Fibroblast of mammary gland (primary cell): ENCODE measurements at regions not wholly inside any gene's neighbourhood (a gene's known extent, or its start where the extent isn't known, plus 50 kb on each side); places are given as distances from the start of the nearest gene placed in this dataset.
"Not testable (repeated sequence)": the region's sequence is repeated elsewhere in the genome, so short reads cannot be mapped to it uniquely, and the experiment has no call there.

Source experiments
- DNase-seq: peaks from one replicate; pipeline ENCODE4 v3.0.0-alpha.2; 2010; ENCODE audit warnings: low read depth
- H3K4me3 ChIP-seq: 2 replicates; pipeline ENCODE4 v1.5.1; 2011; ENCODE audit warnings: low read depth, mild to moderate bottlenecking, low read length, moderate library complexity; ENCODE audit not compliant: control insufficient read depth
- CTCF ChIP-seq: conservative IDR thresholded peaks from 2 replicates; pipeline ENCODE4 v1.5.1; 2011; ENCODE audit warnings: low read depth, low read length, inconsistent platforms; ENCODE audit not compliant: control insufficient read depth, insufficient read depth

DNA sequence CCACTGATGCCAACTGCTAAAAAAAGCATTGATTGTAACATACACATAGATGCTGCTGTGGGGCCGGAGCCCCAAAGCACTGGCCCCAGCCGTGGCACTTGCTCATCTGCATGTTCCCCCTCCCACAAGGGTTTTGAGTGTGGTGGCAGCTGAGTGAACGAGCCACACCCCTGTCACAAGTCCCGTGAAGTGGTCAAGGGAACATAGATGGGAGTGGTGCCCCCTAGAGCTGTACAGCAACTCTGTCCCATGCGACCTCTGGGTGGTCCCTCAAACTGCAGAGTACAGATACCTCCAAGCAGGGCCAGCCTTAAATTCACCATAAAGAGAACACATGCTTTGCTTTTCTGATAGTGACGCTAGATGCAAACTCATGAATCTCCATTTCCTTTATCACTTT lies 503.3 kb upstream of the NRP1 start:
- TF ChIP-seq CTCF: no peak
- no peak for DNase-seq
- H3K4me3 ChIP-seq: no peak overlapping the region

DNA sequence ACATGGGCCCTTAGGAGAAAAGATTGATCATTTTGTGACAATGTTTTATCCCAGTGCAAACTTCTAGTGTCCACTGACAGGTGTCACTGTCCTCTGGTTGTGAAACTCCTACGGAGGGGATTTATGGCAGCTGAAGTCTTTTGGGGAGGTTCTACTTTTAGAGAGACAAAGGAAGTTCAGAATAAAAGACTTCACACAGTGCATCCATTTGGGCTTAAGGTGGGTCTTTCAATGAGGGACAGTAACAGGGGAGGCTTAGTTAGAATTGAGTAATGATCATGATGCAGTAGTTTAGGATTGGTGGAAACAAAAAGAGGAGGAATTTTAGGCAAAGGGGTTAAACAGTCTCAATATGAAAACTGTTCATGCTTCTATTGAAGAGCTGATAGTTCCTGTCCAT lies 501.1 kb upstream of the NRP1 start:
- no peak overlapping the region for H3K4me3 ChIP-seq
- DNase-seq: no peak
- no peak for TF ChIP-seq CTCF

DNA sequence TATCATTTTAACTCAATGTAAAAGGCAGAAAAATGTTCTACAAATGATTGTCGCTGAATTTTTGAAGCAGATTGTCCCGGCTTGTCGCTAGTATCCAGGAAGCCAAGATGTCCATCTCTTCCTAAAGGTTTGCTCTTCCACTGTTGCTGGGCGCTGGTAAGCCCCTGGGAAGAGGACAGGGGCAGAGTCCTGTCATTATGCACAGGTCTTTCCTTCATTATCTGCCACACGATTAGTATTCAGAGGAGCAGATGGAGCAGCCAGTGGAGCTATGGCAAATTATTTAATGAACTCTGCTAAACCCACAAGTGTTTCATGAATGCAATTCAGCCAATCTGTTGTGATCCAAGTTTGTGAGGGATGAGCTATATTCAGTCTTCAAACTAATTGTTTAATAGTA lies 499.1 kb upstream of the NRP1 start:
- DNase-seq: no peak
- no peak for TF ChIP-seq CTCF
- H3K4me3 ChIP-seq: no peak overlapping the region

DNA sequence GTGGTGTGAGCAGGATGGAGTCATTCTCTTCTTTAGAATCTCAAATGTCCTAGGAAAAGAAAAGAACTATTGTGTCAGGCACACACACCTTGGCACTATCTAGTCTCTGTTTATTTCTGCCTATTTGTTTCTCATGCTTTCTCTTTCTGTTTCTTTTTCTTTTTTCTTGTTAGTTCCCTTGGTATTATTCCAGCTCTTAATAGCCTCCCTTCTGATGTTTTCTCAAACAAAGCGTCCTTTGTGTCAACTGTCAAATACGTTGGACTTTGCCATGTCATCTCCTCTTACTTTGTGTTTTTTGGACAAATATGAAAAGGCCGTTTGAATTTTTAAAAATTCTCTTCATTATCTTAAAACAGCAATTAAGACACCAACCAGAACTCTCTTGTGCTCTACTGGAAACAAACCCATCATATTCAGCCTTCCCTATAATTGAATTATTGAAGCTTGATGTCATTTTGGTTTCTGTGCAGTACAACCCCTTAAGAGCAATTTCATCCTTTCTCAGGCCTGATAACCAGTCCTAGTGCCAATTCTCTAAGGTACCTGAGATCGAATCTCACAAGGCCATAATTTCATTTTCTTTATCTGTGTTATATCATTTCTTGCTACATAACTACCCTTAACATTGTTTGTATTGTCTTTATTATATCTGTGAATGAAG lies 497.8 kb upstream of the NRP1 start:
- no peak for DNase-seq
- TF ChIP-seq CTCF: no peak
- no peak overlapping the region for H3K4me3 ChIP-seq

- TF ChIP-seq CTCF: no peak
- no peak overlapping the region for H3K4me3 ChIP-seq
- no peak for DNase-seq
Observed at GRCh38 chr10:33831591-33831990, 497.1 kb upstream of the NRP1 start.

- H3K4me3 ChIP-seq, DNase-seq: not testable (repeated sequence)
Observed at GRCh38 chr10:33829899-33830298, 495.4 kb upstream of the NRP1 start.

DNA sequence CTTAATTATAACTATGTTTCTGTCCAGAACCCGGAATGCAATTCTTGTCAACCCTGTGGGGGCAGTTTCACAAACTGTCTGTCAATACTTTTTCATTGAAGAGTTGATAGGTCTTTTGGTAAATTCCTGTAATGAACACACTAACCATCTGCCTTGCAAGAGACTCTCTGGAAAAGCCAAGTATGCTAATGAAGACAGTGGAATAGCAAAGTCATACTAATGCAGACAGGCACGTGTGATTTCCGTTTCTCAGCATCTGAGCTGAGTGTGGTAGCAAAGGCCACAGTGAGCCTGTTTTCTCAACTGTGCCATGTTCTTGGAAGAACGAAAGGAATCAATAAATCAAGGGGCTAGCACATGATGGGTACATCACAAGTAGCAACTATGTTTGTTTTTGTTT lies 494.1 kb upstream of the NRP1 start:
- no peak for DNase-seq
- TF ChIP-seq CTCF: no peak
- no peak overlapping the region for H3K4me3 ChIP-seq
